Neural cell (in vitro differentiated cells): ENCODE measurements at regions not wholly inside any gene's neighbourhood (a gene's known extent, or its start where the extent isn't known, plus 50 kb on each side); places are given as distances from the start of the nearest gene placed in this dataset.

Source experiments
- H2AFZ ChIP-seq: fragments of 200-600, 300-800 bp; sonication (generic), shearing (Covaris generic); 2 replicates; pipeline ENCODE4 v1.6.0; 2014; ENCODE audit warnings: low read depth, mild to moderate bottlenecking, antibody characterized with exemption, low read length, moderate library complexity
- H3F3A ChIP-seq: fragments of 200-600 bp; shearing (Covaris generic); 2 replicates; pipeline ENCODE4 v1.6.1; 2016; ENCODE audit warnings: mild to moderate bottlenecking, moderate library complexity, mixed read lengths, antibody characterized with exemption, low read length; ENCODE audit not compliant: insufficient read depth, poor library complexity, severe bottlenecking
- H3K27ac ChIP-seq: fragments of 200-600, 300-800 bp; sonication (generic), shearing (Covaris generic); 2 replicates; pipeline ENCODE4 v1.5.1; 2014; ENCODE audit warnings: mild to moderate bottlenecking, low read length, moderate library complexity
- H3K27me3 ChIP-seq: fragments of 300-800, 200-600 bp; sonication (generic), shearing (Covaris generic); 2 replicates; pipeline ENCODE4 v1.6.0; 2014; ENCODE audit warnings: mild to moderate bottlenecking, low read depth, low read length, moderate library complexity; ENCODE audit not compliant: insufficient read depth
- H3K36me3 ChIP-seq: fragments of 300-800, 200-600 bp; sonication (generic), shearing (Covaris generic); 2 replicates; pipeline ENCODE4 v1.5.1; 2014; ENCODE audit warnings: mild to moderate bottlenecking, antibody characterized with exemption, low read length, moderate library complexity; ENCODE audit not compliant: insufficient read depth
- H3K4me2 ChIP-seq: fragments of 300-800, 200-600 bp; sonication (generic), shearing (Covaris generic); 2 replicates; pipeline ENCODE4 v1.6.0; 2014; ENCODE audit warnings: mild to moderate bottlenecking, low read length
- H3K4me3 ChIP-seq: fragments of 300-800, 200-600 bp; sonication (generic), shearing (Covaris generic); 2 replicates; pipeline ENCODE4 v1.5.1; 2014; ENCODE audit warnings: mild to moderate bottlenecking, low read length, moderate library complexity
- H3K79me2 ChIP-seq: fragments of 200-600 bp; shearing (Covaris generic); replicated peaks from 2 replicates; pipeline ENCODE4 v1.6.0; 2014; ENCODE audit warnings: mild to moderate bottlenecking, low read length, moderate library complexity; ENCODE audit not compliant: insufficient read depth
- H3K9ac ChIP-seq: fragments of 300-800, 200-600 bp; sonication (generic), shearing (Covaris generic); 2 replicates; pipeline ENCODE4 v1.6.1; 2016; ENCODE audit warnings: mild to moderate bottlenecking, low read length, mixed read lengths
- H3K9me2 ChIP-seq: fragments of 200-600 bp; shearing (Covaris generic); 2 replicates; pipeline ENCODE4 v1.6.1; 2016; ENCODE audit warnings: mild to moderate bottlenecking, low read length, mixed read lengths; ENCODE audit not compliant: insufficient read depth
- H3K9me3 ChIP-seq: fragments of 200-600, 300-800 bp; sonication (generic), shearing (Covaris generic); 2 replicates; pipeline ENCODE4 v1.6.1; 2016; ENCODE audit warnings: mild to moderate bottlenecking, mixed run types, low read length, moderate library complexity, mixed read lengths
- H4K20me1 ChIP-seq: fragments of 200-600 bp; shearing (Covaris generic); 2 replicates; pipeline ENCODE4 v1.6.1; 2016; ENCODE audit warnings: mild to moderate bottlenecking, mixed run types; ENCODE audit not compliant: insufficient read depth
- CTCF ChIP-seq: fragments of 450-650 bp; IDR thresholded peaks from 2 replicates; pipeline ENCODE4 v1.5.1; 2014; ENCODE audit warnings: antibody characterized with exemption, mild to moderate bottlenecking, moderate library complexity; ENCODE audit not compliant: poor library complexity, severe bottlenecking
- EP300 ChIP-seq: fragments of 450-650 bp; conservative IDR thresholded peaks from 2 replicates; pipeline ENCODE4 v1.6.1; 2014; ENCODE audit warnings: antibody characterized with exemption, mild to moderate bottlenecking, moderate library complexity; ENCODE audit not compliant: poor library complexity, severe bottlenecking
- EZH2 ChIP-seq: fragments of 200-600, 300-800 bp; shearing (Covaris generic), sonication (generic); IDR thresholded peaks from 2 replicates; pipeline ENCODE4 v1.6.1; 2014; ENCODE audit warnings: antibody characterized with exemption, low read length, borderline replicate concordance, mild to moderate bottlenecking; ENCODE audit not compliant: insufficient read depth, poor library complexity, severe bottlenecking
- MXI1 ChIP-seq: fragments of 450-650 bp; conservative IDR thresholded peaks from 2 replicates; pipeline ENCODE4 v1.6.1; 2014; ENCODE audit warnings: antibody characterized with exemption, mild to moderate bottlenecking; ENCODE audit not compliant: poor library complexity, severe bottlenecking
- POLR2AphosphoS5 ChIP-seq: IDR thresholded peaks from 2 replicates; pipeline ENCODE4 v1.6.1; 2012
- RAD21 ChIP-seq: fragments of 450-650 bp; conservative IDR thresholded peaks from 2 replicates; pipeline ENCODE4 v1.6.1; 2014; ENCODE audit warnings: antibody characterized with exemption, mild to moderate bottlenecking, moderate library complexity
- REST ChIP-seq: IDR thresholded peaks from 2 replicates; pipeline ENCODE4 v1.6.1; 2012; ENCODE audit warnings: borderline replicate concordance
- SMC3 ChIP-seq: fragments of 450-650 bp; conservative IDR thresholded peaks from 2 replicates; pipeline ENCODE4 v1.6.1; 2014; ENCODE audit warnings: antibody characterized with exemption, mild to moderate bottlenecking, moderate library complexity; ENCODE audit not compliant: poor library complexity
- TAF1 ChIP-seq: IDR thresholded peaks from 2 replicates; pipeline ENCODE4 v1.6.1; 2012; ENCODE audit warnings: low read depth

- no peak overlapping the region for H3K4me2 ChIP-seq
Observed at GRCh38 chr2:194999771-195000170, 657.3 kb upstream of the SLC39A10 start.

GRCh38 chr2:194992648-194993047, 664.4 kb upstream of the SLC39A10 start:
- H3K9me2 ChIP-seq = no peaks in the 10 kb centered on the region
- no peaks in the 10 kb centered on the region for H4K20me1 ChIP-seq
- no peaks in the 10 kb centered on the region for H3K79me2 ChIP-seq
- no peak overlapping the region for H3K27ac ChIP-seq
- no peak overlapping the region for H3K4me2 ChIP-seq
- no peaks in the 10 kb centered on the region for H3K9me3 ChIP-seq
- no peak for TF ChIP-seq EP300
- TF ChIP-seq POLR2AphosphoS5 = no peak
- no peak for TF ChIP-seq EZH2
- no peak for TF ChIP-seq REST
- no peak for TF ChIP-seq RAD21
- no peak for TF ChIP-seq SMC3
- no peak for TF ChIP-seq TAF1
- no peak for TF ChIP-seq CTCF
- H3K27me3 ChIP-seq = no peaks in the 10 kb centered on the region
- H3K4me3 ChIP-seq = no peak overlapping the region
- H3K9ac ChIP-seq = no peak overlapping the region
- H2AFZ ChIP-seq = no peak overlapping the region
- H3K36me3 ChIP-seq = no peaks in the 10 kb centered on the region
- no peaks in the 10 kb centered on the region for H3F3A ChIP-seq

More at GRCh38 chr2:194999771-195000170, 657.3 kb upstream of the SLC39A10 start:
- H3K79me2 ChIP-seq = no peaks in the 10 kb centered on the region
- no peak overlapping the region for H3K9ac ChIP-seq
- H3K36me3 ChIP-seq = no peaks in the 10 kb centered on the region
- no peak overlapping the region for H3K4me3 ChIP-seq
- TF ChIP-seq EP300 = no peak
- no peak overlapping the region for H3K27ac ChIP-seq
- no peaks in the 10 kb centered on the region for H4K20me1 ChIP-seq
- no peaks in the 10 kb centered on the region for H3K27me3 ChIP-seq
- H3K9me3 ChIP-seq = no peaks in the 10 kb centered on the region
- H2AFZ ChIP-seq = no peak overlapping the region
- H3K9me2 ChIP-seq = no peaks in the 10 kb centered on the region
- H3F3A ChIP-seq = no peaks in the 10 kb centered on the region

GRCh38 chr2:194985258-194985657, 671.8 kb upstream of the SLC39A10 start:
- H3K9me2 ChIP-seq = no peaks in the 10 kb centered on the region
- H3K4me2 ChIP-seq = no peak overlapping the region
- H3K79me2 ChIP-seq = no peaks in the 10 kb centered on the region
- no peak overlapping the region for H3K9ac ChIP-seq
- H3K4me3 ChIP-seq = no peak overlapping the region
- H3K9me3 ChIP-seq = peaks cover 4% of the 10 kb centered on the region
- H4K20me1 ChIP-seq = no peaks in the 10 kb centered on the region
- H3K27me3 ChIP-seq = no peaks in the 10 kb centered on the region
- H3F3A ChIP-seq = no peaks in the 10 kb centered on the region
- H2AFZ ChIP-seq = no peak overlapping the region
- H3K36me3 ChIP-seq = no peaks in the 10 kb centered on the region
- TF ChIP-seq RAD21 (no peak), CTCF (no peak), POLR2AphosphoS5 (no peak), EZH2 (no peak), MXI1 (no peak), TAF1 (no peak), REST (no peak), EP300 (no peak), SMC3 (no peak)
- H3K27ac ChIP-seq = no peak overlapping the region
